ENCODE measurements at regions not wholly inside any gene's neighbourhood (a gene's known extent, or its start where the extent isn't known, plus 50 kb on each side); places are given as distances from the start of the nearest gene placed in this dataset.
"Not testable (repeated sequence)": the region's sequence is repeated elsewhere in the genome, so short reads cannot be mapped to it uniquely, and the experiment has no call there.

DNA sequence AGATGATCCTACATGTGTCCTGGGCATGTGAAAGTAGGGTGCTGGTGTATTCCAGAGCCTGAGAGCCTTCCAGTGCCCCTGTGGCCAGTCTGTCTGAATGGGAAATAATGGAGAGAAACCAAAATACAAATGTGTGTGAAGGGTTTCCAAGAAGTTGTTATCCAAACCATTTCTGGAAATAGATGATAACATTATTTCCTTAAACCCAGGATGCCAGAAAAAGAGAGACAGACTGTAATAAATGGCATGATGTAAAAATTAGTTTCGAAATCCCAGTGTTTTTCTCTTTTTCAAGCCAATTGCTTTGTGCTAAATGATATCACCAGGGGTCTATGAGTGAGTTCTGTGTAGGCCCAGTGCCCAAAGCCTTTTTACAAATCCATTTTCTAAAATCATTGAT lies 175.3 kb downstream of the PHLDA1 start:
- DNase-seq (ENCODE audit: insufficient read length) (no peak), FAIRE-seq (no peak)
- no peak for TF ChIP-seq TAF1 (IDR thresholded peaks at IDR 0.05; ENCODE audit: borderline replicate concordance, low read depth, low read length)
- TF ChIP-seq POLR2A (IDR thresholded peaks at IDR 0.05; ENCODE audit: low read depth, low read length), result no peak
- no peak for TF ChIP-seq POLR2AphosphoS5 (IDR thresholded peaks at IDR 0.05; ENCODE audit: low read depth, low read length)

DNA sequence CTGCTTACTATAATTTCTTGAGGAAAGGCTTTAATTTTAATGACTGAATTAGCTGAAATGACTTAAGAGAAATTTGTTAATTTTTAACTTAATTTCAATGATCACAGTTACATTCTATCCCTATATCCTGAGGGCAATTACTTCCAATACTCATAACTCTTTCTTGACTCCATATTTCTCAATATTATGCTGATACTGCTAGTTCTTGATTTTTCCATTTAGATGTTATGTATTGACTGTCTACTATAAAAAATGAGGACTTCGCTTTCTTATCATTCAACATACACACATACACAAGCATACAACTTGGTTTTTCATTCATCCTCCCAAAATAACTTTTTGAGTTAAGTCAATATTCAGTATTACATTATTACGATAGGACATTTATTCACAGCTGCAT lies 176.2 kb downstream of the PHLDA1 start:
- FAIRE-seq, result no peak
- TF ChIP-seq POLR2A (IDR thresholded peaks at IDR 0.05; ENCODE audit: low read depth, low read length) (no peak), TAF1 (IDR thresholded peaks at IDR 0.05; ENCODE audit: borderline replicate concordance, low read depth, low read length) (no peak), POLR2AphosphoS5 (IDR thresholded peaks at IDR 0.05; ENCODE audit: low read depth, low read length) (no peak)
- no peak for DNase-seq (ENCODE audit: insufficient read length)

DNA sequence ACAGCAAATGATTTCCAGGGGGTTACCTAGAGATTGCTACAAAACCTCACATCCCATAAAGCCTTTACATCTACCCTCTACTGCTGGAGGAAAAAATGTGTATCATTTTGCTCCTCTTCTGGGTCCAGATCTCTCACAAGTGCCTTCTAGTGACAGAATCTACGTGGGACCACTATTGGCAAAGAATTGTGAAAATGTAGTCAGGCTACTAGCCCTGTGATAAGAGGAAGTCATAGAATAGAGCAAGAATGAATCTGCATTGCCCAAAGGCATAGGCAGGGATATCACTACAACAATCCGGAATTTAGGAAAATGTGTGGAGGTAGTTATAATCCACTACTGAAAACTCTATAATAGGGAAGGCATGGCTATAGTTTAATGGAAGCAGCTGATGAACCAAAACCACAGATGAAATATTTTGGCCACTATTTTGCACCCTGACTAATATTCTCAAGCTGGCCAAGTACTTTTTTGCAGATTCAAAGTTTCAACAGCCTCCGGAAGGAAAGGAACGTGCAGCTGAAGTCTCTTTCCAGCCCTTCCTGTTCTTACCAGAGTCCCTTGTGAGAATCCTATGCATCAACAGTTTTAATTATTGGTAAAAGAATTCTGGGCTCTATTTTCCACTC lies 176.8 kb downstream of the PHLDA1 start:
- TF ChIP-seq POLR2AphosphoS5 (IDR thresholded peaks at IDR 0.05; ENCODE audit: low read depth, low read length) (no peak), POLR2A (IDR thresholded peaks at IDR 0.05; ENCODE audit: low read depth, low read length) (no peak), TAF1 (IDR thresholded peaks at IDR 0.05; ENCODE audit: borderline replicate concordance, low read depth, low read length) (no peak)
- no peak for DNase-seq (ENCODE audit: insufficient read length)
- FAIRE-seq, result no peak

DNA sequence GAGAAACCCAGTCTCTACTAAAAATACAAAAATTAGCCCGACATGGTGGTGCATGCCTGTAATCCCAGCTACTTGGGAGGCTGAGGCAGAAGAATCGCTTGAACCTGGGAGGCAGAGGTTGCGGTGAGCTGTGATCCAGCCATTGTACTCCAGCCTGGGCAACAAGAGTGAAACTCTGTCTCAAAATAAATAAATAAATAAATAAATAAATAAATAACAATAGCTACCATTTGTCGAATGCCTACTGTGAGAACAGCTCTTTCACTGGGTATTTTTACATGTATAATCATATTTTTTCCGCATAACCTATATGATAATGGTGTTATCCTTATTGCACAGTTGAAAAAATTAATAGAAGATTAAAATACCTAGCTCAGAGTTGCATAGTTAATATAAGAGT lies 177.4 kb downstream of the PHLDA1 start:
- not testable (repeated sequence) for FAIRE-seq; DNase-seq (ENCODE audit: insufficient read length)

DNA sequence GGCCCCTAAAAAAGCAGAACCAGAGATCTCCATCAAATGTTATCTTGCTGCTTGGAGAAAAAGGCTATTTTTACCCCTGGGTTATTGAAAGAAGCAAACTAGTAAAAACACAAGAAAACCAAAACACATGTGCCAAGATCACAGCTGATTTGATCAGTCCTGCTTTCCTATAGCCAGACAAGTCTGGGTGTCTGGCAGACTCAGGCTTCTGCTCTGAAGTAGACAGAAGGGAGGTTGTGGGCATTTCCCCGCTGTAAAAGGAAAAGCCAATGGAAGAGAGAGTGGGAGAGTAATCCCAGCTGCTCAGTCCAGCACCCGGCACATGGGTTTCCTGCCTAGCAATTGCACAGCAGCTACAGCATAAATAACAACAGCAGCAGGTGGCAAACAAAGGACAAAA lies 177.9 kb downstream of the PHLDA1 start:
- no peak for TF ChIP-seq POLR2A (IDR thresholded peaks at IDR 0.05; ENCODE audit: low read depth, low read length)
- no peak for DNase-seq (ENCODE audit: insufficient read length)
- FAIRE-seq, result no peak

DNA sequence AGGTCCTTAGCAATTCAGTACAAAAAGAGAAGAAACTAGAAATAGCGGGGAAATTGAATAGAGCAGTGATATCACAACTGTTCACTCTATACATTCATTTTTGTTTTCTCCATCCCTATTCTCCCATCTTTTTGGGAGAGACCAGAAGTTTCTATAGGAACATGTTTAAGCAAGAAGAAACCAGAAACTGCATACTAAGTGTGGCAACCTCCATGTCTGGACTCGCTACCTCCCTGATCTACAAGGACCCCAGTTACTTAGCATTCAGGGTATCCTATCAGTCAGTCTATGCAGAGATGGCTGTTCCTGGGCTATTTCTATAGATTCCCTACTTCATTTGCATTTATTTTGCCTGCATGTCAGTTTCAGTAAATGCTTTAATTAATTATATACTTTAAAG lies 178.6 kb downstream of the PHLDA1 start:
- DNase-seq (ENCODE audit: insufficient read length), result no peak
- TF ChIP-seq POLR2AphosphoS5 (IDR thresholded peaks at IDR 0.05; ENCODE audit: low read depth, low read length), result no peak
- TF ChIP-seq POLR2A (IDR thresholded peaks at IDR 0.05; ENCODE audit: low read depth, low read length), result no peak
- no peak for TF ChIP-seq TAF1 (IDR thresholded peaks at IDR 0.05; ENCODE audit: borderline replicate concordance, low read depth, low read length)
- no peak for FAIRE-seq

DNA sequence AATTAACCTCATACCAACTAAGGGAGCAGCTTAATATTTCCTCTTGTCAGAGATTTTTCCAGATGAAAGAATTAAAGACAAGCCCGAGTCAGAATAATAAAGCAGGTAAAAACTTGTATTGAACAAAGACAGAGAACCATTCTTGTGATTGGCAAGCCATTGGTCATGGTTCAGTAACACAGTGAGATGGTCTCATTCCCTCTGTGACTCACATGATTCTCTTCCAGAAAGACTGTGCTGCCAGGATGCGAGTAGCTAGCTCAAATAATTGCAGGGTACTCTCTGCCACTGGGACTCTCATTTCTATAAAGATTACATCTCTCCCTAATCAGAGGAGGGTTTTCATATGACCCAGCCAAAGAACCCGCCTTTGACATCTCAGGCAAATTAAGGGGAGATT lies 179.4 kb downstream of the PHLDA1 start:
- FAIRE-seq (no peak), DNase-seq (ENCODE audit: insufficient read length) (no peak)

DNA sequence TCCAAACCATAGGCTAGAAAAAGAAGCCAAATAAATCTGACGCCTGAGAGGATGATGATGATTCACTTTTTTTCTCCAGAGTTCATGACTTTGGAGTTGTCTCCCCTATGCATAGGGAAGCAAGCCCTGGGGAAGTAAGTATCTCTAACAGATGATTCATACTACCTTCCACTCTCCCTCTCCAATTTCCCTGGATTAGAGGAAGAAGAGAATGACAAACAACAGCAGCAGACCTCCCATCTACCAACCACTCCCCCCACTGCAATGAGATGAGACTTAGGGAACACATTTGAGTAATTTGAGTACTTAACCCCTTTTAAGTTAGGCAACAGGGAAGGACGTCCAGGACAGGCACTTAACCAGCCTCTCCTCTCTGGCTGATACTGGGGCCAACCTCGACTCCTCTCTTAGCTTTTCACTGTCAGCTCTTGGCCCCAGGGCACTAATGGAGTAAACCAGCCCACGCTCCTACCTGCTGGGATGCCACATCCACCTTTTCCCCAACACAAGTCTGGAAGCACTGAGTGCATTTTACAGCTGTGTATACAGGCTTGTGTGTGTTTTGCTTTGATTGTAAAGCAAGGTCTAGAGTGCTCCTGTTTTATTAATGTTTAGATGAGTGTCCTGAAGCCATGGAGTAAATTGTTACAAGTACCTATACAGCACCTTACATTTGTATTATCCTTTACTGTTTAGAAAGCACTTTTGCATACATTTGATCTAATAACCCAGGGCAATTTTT lies 180.7 kb downstream of the PHLDA1 start:
- TF ChIP-seq POLR2AphosphoS5 (IDR thresholded peaks at IDR 0.05; ENCODE audit: low read depth, low read length) (no peak), POLR2A (IDR thresholded peaks at IDR 0.05; ENCODE audit: low read depth, low read length) (no peak), TAF1 (IDR thresholded peaks at IDR 0.05; ENCODE audit: borderline replicate concordance, low read depth, low read length) (no peak)
- FAIRE-seq (no peak), DNase-seq (ENCODE audit: insufficient read length) (no peak)

More for the DNA sequence above, 179.4 kb downstream of the PHLDA1 start:
- no peak for TF ChIP-seq POLR2A (IDR thresholded peaks at IDR 0.05; ENCODE audit: low read depth, low read length)
- TF ChIP-seq POLR2AphosphoS5 (IDR thresholded peaks at IDR 0.05; ENCODE audit: low read depth, low read length), result no peak
- no peak for TF ChIP-seq TAF1 (IDR thresholded peaks at IDR 0.05; ENCODE audit: borderline replicate concordance, low read depth, low read length)

DNA sequence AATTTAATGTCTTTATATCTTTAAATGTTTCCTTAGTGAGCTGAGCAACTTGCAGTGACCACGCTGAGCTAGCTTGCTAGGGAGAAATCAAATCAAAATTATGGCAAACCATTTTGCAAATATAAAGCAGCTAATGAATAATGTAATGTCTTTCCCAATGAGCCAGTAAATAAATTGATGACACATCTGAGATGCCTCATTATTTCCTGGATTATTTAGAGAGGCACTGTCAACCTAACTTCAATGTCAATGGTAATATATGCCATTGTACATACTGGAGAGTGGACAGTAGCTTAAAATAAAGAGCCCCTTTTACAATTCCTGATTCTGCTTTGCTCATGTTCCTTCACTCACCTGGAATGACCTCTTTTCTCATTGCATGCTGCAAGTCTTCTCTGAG lies 182.6 kb downstream of the PHLDA1 start:
- no peak for TF ChIP-seq POLR2AphosphoS5 (IDR thresholded peaks at IDR 0.05; ENCODE audit: low read depth, low read length)
- no peak for TF ChIP-seq POLR2A (IDR thresholded peaks at IDR 0.05; ENCODE audit: low read depth, low read length)
- TF ChIP-seq TAF1 (IDR thresholded peaks at IDR 0.05; ENCODE audit: borderline replicate concordance, low read depth, low read length), result no peak
- no peak for DNase-seq (ENCODE audit: insufficient read length)
- FAIRE-seq, result no peak

DNA sequence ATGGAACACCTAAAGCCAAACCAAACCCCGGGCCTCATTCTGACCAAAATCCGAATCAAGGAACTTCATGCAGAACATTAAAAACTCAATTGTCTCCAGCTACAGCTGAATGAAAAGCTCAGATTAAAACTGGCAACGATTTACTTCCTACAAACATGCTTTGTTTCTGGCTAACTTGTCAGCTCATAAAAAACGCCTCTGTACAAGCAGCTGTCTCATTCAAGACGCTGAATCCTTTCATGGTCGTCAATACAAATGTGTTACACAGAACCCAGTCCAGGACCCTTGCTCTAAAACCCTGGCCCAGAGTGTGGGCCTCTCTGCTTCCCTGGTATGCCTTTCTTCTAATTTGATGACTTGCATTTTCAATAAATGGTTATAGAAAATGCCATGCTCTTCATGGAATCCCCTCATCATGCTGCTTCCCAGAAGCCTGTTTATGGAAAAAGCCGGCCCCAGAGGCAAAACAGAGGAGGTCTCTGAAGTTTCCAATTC lies 183.1 kb downstream of the PHLDA1 start:
- FAIRE-seq, result no peak
- DNase-seq (ENCODE audit: insufficient read length), result no peak
- TF ChIP-seq POLR2AphosphoS5 (IDR thresholded peaks at IDR 0.05; ENCODE audit: low read depth, low read length), result no peak
- no peak for TF ChIP-seq TAF1 (IDR thresholded peaks at IDR 0.05; ENCODE audit: borderline replicate concordance, low read depth, low read length)
- TF ChIP-seq POLR2A (IDR thresholded peaks at IDR 0.05; ENCODE audit: low read depth, low read length), result no peak

DNA sequence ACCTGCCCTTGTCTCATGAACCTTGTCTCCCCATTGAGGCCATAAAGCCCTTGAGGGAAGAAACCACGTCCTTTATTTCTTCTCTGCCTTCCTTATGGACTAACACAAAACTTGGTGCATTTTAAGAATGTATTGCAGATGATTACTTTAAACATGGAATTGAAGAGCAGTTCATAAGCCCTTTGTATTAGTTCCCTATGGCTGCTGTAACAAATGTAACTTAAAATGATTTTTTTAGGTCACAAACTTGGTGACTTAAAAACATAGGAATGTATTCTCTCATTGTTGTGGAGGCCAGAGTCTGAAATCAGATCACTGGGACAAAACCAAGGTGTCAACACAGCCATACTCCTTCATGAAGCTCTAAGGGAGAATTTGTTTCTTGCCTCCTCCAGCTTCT lies 185.5 kb downstream of the PHLDA1 start:
- TF ChIP-seq TAF1 (IDR thresholded peaks at IDR 0.05; ENCODE audit: borderline replicate concordance, low read depth, low read length), result no peak
- TF ChIP-seq POLR2A (IDR thresholded peaks at IDR 0.05; ENCODE audit: low read depth, low read length), result no peak
- TF ChIP-seq POLR2AphosphoS5 (IDR thresholded peaks at IDR 0.05; ENCODE audit: low read depth, low read length), result no peak
- FAIRE-seq (no peak), DNase-seq (ENCODE audit: insufficient read length) (no peak)

DNA sequence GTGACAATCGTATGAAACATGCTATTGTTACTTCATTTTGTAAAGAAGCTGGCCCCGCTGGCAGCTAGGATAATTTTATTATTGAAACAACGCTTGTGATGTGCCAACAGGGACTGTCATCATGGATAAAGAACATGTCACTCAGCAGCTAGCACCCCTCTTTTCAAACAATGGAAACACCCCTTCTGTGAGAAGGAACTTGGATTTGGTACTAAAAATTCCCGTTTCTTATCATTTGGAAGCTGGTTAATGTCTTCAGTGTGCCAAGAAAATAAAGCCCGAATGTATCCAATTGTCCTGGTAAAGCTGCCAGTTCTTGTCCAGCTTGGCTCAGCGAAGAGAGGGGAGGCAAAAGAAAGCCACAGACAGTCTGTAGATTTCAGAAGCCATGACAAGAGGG lies 186.6 kb downstream of the PHLDA1 start:
- DNase-seq (ENCODE audit: insufficient read length), result no peak
- TF ChIP-seq TAF1 (IDR thresholded peaks at IDR 0.05; ENCODE audit: borderline replicate concordance, low read depth, low read length) (no peak), POLR2A (IDR thresholded peaks at IDR 0.05; ENCODE audit: low read depth, low read length) (no peak), POLR2AphosphoS5 (IDR thresholded peaks at IDR 0.05; ENCODE audit: low read depth, low read length) (no peak)
- FAIRE-seq, result no peak

Measured in GM12892 (cell line).